ENCODE measurements at regions not wholly inside any gene's neighbourhood (a gene's known extent, or its start where the extent isn't known, plus 50 kb on each side); places are given as distances from the start of the nearest gene placed in this dataset.

DNA sequence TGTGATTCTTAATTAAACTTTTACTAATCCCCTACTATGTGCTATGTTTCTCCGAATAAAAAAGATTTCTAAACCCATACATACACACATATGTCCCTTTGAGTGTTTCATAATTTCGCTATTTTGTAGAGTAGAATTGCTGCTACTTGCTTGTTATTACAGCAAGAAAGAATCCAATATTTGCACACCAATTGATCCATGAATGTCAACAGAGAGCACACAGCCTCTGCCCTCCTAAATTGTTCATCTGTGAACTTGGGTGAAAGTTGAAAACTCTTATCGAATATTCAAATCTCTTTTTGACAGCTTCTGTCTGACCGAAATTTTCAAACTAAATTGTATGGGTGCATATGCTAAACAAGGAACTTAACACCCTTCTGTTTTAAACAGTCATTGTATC, 83.4 kb upstream of the RASEF start:
- Histone ChIP-seq H3K36me3 (ENCODE audit: control insufficient read depth in 3 of 3, insufficient read depth in 2 of 3, low read depth in 1 of 3, low read length in 3 of 3) (no peaks in the 10 kb centered on the region), H3K9me3 (ENCODE audit: control insufficient read depth in 2 of 2, insufficient read depth in 1 of 2, low read depth in 1 of 2, low read length in 1 of 2) (peaks cover 0 to 8% of the 10 kb centered on the region in 2 donors), H3K27ac (ENCODE audit: low read depth in 1 of 3, low read length in 2 of 3) (no peak overlapping the region), H3K4me1 (ENCODE audit: control insufficient read depth in 3 of 3, insufficient read depth in 2 of 3, low read depth in 1 of 3, low read length in 2 of 3) (no peaks in the 10 kb centered on the region), H3K4me3 (ENCODE audit: low read depth in 1 of 3, low read length in 3 of 3) (no peak overlapping the region), H3K27me3 (ENCODE audit: control insufficient read depth in 3 of 3, insufficient read depth in 3 of 3, low read length in 3 of 3) (no peaks in the 10 kb centered on the region)
- FAIRE-seq = no peak
- DNase-seq = no peak
- WGBS, 3 donors = 71 to 81% (median 74%) methylated on average over 4 of the region's 4 CpGs

DNA sequence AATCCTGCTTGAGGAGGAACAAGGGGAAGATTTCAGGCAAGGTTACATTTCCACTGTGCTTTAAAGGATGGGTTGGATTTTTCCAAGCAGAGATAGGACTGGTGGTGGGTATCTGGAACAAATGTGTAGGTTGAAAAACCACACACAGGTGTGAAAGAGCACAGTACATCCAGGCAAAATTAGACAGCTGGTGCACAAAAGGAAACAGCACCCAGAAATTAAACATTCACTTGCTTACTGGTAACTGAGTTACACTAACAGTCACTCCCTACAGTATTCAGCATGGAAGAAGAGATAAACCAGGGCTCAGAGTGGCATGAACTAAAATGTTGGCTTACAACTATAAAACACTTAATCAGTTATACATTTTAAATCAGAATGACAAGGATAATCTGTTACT, 81.5 kb upstream of the RASEF start:
- FAIRE-seq (no peak), DNase-seq (no peak)
- Histone ChIP-seq H3K27ac (ENCODE audit: low read depth in 1 of 3, low read length in 2 of 3) (no peak overlapping the region), H3K9me3 (ENCODE audit: control insufficient read depth in 2 of 2, insufficient read depth in 1 of 2, low read depth in 1 of 2, low read length in 1 of 2) (peaks cover 0 to 8% of the 10 kb centered on the region in 2 donors), H3K27me3 (ENCODE audit: control insufficient read depth in 3 of 3, insufficient read depth in 3 of 3, low read length in 3 of 3) (no peaks in the 10 kb centered on the region), H3K36me3 (ENCODE audit: control insufficient read depth in 3 of 3, insufficient read depth in 2 of 3, low read depth in 1 of 3, low read length in 3 of 3) (no peaks in the 10 kb centered on the region), H3K4me3 (ENCODE audit: low read depth in 1 of 3, low read length in 3 of 3) (no peak overlapping the region), H3K4me1 (ENCODE audit: control insufficient read depth in 3 of 3, insufficient read depth in 2 of 3, low read depth in 1 of 3, low read length in 2 of 3) (no peaks in the 10 kb centered on the region)

DNA sequence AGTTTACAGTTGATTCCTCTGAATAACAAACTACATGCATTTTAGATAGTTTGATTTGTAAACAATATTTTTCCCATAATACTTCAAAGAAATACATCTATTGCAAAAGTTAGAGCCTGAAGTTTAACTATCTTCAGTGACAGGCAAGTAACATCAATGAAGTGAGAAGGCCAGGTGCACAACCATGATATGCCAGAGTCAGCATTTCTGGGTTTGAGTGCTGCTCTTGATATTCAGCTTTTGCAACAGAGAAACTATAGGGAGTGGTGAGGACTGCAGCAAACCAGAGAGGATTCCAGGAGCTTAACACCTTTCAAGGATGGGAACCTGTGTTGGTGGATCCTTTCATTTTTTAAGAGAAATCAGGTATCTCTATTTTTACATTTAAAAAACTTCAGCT, 79.4 kb upstream of the RASEF start:
- no peaks in the 10 kb centered on the region for H3K4me1 ChIP-seq (ENCODE audit: control insufficient read depth in 3 of 3, insufficient read depth in 2 of 3, low read depth in 1 of 3, low read length in 2 of 3)
- no peaks in the 10 kb centered on the region for H3K27me3 ChIP-seq (ENCODE audit: control insufficient read depth in 3 of 3, insufficient read depth in 3 of 3, low read length in 3 of 3)
- no peak overlapping the region for H3K4me3 ChIP-seq (ENCODE audit: low read depth in 1 of 3, low read length in 3 of 3)
- FAIRE-seq (no peak), DNase-seq (no peak)
- H3K9me3 ChIP-seq (ENCODE audit: control insufficient read depth in 2 of 2, insufficient read depth in 1 of 2, low read depth in 1 of 2, low read length in 1 of 2) = peaks cover 0 to 1% of the 10 kb centered on the region in 2 donors
- no peaks in the 10 kb centered on the region for H3K36me3 ChIP-seq (ENCODE audit: control insufficient read depth in 3 of 3, insufficient read depth in 2 of 3, low read depth in 1 of 3, low read length in 3 of 3)
- H3K27ac ChIP-seq (ENCODE audit: low read depth in 1 of 3, low read length in 2 of 3) = no peak overlapping the region

DNA sequence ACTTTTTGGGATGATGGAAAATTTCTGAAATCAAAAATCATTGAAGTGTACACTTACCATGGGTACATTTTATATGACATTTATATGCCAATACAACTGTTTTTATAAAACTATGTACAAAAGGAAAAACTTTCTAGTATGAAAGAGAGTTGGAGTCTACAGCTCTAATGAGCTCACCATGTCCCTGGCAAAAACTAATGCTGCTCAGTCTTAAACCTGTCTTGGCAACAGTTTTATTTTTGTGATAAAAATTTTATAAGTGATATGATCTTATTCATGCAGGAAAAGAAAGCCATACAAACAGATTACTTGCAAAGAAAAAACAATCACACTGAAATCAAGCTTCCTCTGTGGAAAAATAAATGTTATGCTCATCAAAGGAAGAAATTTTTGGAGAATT, 78.9 kb upstream of the RASEF start:
- no peak for FAIRE-seq
- H3K9me3 ChIP-seq (ENCODE audit: control insufficient read depth in 2 of 2, insufficient read depth in 1 of 2, low read depth in 1 of 2, low read length in 1 of 2) = no peaks in the 10 kb centered on the region

DNA sequence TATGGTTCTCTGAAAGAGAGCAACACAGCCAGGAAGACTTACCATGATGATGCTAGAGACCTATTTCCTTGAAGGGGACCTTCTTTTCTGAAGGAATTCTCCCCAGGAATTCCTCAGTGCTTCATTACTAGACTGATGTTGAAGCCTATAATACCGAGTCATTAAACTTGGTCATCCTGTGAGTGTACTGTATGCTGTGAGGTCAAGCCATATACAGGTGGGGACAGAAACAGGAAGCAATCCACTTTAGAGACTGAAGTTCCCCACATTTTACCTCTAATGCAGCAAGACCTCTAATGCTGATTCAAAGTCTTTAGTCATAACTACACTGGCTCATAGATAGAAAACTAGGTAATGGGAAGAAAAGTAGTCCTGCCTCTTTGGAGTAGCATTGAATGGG, 77.1 kb upstream of the RASEF start:
- Histone ChIP-seq H3K36me3 (ENCODE audit: control insufficient read depth in 3 of 3, insufficient read depth in 2 of 3, low read depth in 1 of 3, low read length in 3 of 3) (no peaks in the 10 kb centered on the region), H3K9me3 (ENCODE audit: control insufficient read depth in 2 of 2, insufficient read depth in 1 of 2, low read depth in 1 of 2, low read length in 1 of 2) (no peaks in the 10 kb centered on the region), H3K4me3 (ENCODE audit: low read depth in 1 of 3, low read length in 3 of 3) (no peak overlapping the region), H3K27ac (ENCODE audit: low read depth in 1 of 3, low read length in 2 of 3) (no peak overlapping the region), H3K27me3 (ENCODE audit: control insufficient read depth in 3 of 3, insufficient read depth in 3 of 3, low read length in 3 of 3) (no peaks in the 10 kb centered on the region), H3K4me1 (ENCODE audit: control insufficient read depth in 3 of 3, insufficient read depth in 2 of 3, low read depth in 1 of 3, low read length in 2 of 3) (no peaks in the 10 kb centered on the region)
- 80 to 93% (median 87%) methylated on average over 1 of the region's 1 CpG for WGBS, 3 donors
- DNase-seq = no peak
- no peak for FAIRE-seq

More for the DNA sequence above, 78.9 kb upstream of the RASEF start:
- DNase-seq = no peak
- Histone ChIP-seq H3K27me3 (ENCODE audit: control insufficient read depth in 3 of 3, insufficient read depth in 3 of 3, low read length in 3 of 3) (no peaks in the 10 kb centered on the region), H3K36me3 (ENCODE audit: control insufficient read depth in 3 of 3, insufficient read depth in 2 of 3, low read depth in 1 of 3, low read length in 3 of 3) (no peaks in the 10 kb centered on the region), H3K27ac (ENCODE audit: low read depth in 1 of 3, low read length in 2 of 3) (no peak overlapping the region), H3K4me3 (ENCODE audit: low read depth in 1 of 3, low read length in 3 of 3) (no peak overlapping the region), H3K4me1 (ENCODE audit: control insufficient read depth in 3 of 3, insufficient read depth in 2 of 3, low read depth in 1 of 3, low read length in 2 of 3) (no peaks in the 10 kb centered on the region)

DNA sequence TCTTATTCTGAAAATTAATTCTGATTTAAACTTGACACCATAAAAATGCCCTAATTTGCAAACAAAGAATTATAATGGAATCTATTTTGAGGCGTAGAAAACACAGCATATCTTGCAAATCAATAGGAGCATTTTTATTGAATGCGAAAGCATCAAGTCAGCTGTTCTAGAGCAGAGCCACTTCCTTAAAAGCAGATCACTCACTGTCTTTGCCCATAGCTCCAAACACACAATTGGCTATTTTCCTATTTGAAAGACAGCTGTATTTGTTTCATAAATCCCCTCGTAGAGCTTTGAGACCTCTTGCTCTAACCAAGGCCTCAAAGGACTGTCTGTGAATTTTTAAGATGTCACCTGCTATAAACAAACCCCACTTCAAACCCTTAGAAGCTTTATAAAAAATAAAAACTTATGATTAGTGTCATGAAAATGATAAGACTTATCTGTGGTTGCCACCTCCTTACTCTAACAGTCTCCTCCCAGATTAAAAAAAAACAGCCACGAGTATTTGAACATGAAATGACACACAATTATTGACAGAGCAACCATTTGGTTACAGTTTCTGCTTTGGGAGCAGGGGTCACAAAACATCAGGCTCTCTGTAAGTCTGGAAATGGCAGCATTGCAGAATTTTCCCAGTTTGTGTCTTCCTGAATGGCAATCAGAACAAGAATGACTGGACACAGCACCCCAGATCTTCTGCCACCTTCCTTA, 75.6 kb upstream of the RASEF start:
- Histone ChIP-seq H3K9me3 (ENCODE audit: control insufficient read depth in 2 of 2, insufficient read depth in 1 of 2, low read depth in 1 of 2, low read length in 1 of 2) (no peaks in the 10 kb centered on the region), H3K36me3 (ENCODE audit: control insufficient read depth in 3 of 3, insufficient read depth in 2 of 3, low read depth in 1 of 3, low read length in 3 of 3) (no peaks in the 10 kb centered on the region), H3K4me1 (ENCODE audit: control insufficient read depth in 3 of 3, insufficient read depth in 2 of 3, low read depth in 1 of 3, low read length in 2 of 3) (no peaks in the 10 kb centered on the region), H3K27me3 (ENCODE audit: control insufficient read depth in 3 of 3, insufficient read depth in 3 of 3, low read length in 3 of 3) (no peaks in the 10 kb centered on the region), H3K4me3 (ENCODE audit: low read depth in 1 of 3, low read length in 3 of 3) (no peak overlapping the region), H3K27ac (ENCODE audit: low read depth in 1 of 3, low read length in 2 of 3) (peak overlapping the region in 1 of 3 donors; percentile 16)
- FAIRE-seq = no peak
- 39 to 45% (median 42%) methylated on average over 4 of the region's 4 CpGs for WGBS, 3 donors
- peak in 1 of 2 donors; percentile 30 for DNase-seq

DNA sequence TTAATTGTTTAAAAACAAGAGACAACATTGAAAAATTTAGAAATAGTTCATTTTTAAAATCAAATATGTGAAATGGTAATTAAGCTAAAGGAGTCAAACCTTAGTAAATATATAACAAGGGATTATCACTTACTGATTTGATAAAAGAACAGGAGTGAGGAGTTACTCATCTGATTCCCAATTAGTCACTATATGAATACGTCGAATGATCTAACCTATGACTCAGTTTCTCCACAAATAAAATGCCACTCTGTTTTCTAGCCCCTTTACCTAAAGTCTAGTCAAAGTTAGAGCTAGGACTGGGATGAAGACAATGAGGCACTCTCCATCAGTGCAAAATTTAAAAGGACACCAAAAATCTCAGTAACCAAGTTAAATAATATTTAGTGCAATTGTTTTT, 70.4 kb upstream of the RASEF start:
- no peak for DNase-seq
- FAIRE-seq = no peak

DNA sequence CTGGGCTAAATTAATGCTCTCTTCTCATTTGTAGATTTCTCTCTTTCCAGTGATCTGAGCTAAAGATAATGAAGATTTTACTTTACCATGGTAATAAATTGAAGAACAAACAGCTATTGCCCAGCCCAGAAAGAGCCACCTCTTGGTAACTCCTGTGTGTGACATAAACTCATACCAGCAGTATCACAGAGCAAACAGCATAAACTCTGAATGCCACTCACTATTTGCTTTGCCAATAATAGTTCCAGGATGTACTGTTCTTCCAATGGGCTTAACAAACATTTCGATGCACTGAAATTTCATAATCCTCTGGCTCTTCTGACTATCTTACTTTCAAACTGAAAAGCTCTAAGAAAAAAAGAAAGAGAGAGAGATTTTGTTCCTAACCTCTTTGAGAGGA, 69.8 kb upstream of the RASEF start:
- no peaks in the 10 kb centered on the region for H3K36me3 ChIP-seq (ENCODE audit: control insufficient read depth in 3 of 3, insufficient read depth in 2 of 3, low read depth in 1 of 3, low read length in 3 of 3)
- peak; percentile 8 to 22 for DNase-seq
- H3K27me3 ChIP-seq (ENCODE audit: control insufficient read depth in 3 of 3, insufficient read depth in 3 of 3, low read length in 3 of 3) = peaks cover 0 to 2% (median 0%) of the 10 kb centered on the region in 3 donors
- H3K9me3 ChIP-seq (ENCODE audit: control insufficient read depth in 2 of 2, insufficient read depth in 1 of 2, low read depth in 1 of 2, low read length in 1 of 2) = peaks cover 0 to 8% of the 10 kb centered on the region in 2 donors
- no peak for FAIRE-seq
- no peak overlapping the region for H3K4me3 ChIP-seq (ENCODE audit: low read depth in 1 of 3, low read length in 3 of 3)
- peak overlapping the region in 1 of 3 donors; percentile 8 for H3K27ac ChIP-seq (ENCODE audit: low read depth in 1 of 3, low read length in 2 of 3)
- WGBS, 3 donors = 11 to 63% (median 36%) methylated on average over 1 of the region's 1 CpG
- H3K4me1 ChIP-seq (ENCODE audit: control insufficient read depth in 3 of 3, insufficient read depth in 2 of 3, low read depth in 1 of 3, low read length in 2 of 3) = no peaks in the 10 kb centered on the region

More for the DNA sequence above, 70.4 kb upstream of the RASEF start:
- Histone ChIP-seq H3K9me3 (ENCODE audit: control insufficient read depth in 2 of 2, insufficient read depth in 1 of 2, low read depth in 1 of 2, low read length in 1 of 2) (peaks cover 0 to 4% of the 10 kb centered on the region in 2 donors), H3K36me3 (ENCODE audit: control insufficient read depth in 3 of 3, insufficient read depth in 2 of 3, low read depth in 1 of 3, low read length in 3 of 3) (no peaks in the 10 kb centered on the region), H3K4me3 (ENCODE audit: low read depth in 1 of 3, low read length in 3 of 3) (no peak overlapping the region), H3K4me1 (ENCODE audit: control insufficient read depth in 3 of 3, insufficient read depth in 2 of 3, low read depth in 1 of 3, low read length in 2 of 3) (no peaks in the 10 kb centered on the region), H3K27ac (ENCODE audit: low read depth in 1 of 3, low read length in 2 of 3) (peak overlapping the region in 1 of 3 donors; percentile 8), H3K27me3 (ENCODE audit: control insufficient read depth in 3 of 3, insufficient read depth in 3 of 3, low read length in 3 of 3) (peaks cover 0 to 2% (median 0%) of the 10 kb centered on the region in 3 donors)
- 45 to 60% (median 55%) methylated on average over 2 of the region's 2 CpGs for WGBS, 3 donors

DNA sequence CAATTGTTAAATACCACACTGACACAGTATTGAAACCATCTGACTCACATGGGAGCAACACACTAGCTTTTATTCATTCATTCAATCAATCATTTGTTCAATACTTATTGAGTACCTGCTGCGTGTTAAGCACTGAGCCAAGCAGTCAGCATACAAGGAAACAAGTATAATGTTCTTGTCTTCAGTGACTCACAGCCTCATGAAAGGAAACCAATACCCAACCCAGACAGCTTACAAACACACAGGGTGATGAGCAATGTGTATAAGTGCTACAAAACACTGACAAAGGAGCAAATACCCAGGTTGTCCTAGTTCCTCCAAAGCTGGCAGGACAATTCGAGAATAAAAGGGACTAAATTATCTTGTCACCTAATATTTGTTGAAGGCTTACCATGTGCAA, 67.6 kb upstream of the RASEF start:
- FAIRE-seq = no peak
- DNase-seq = peak; percentile 17 to 26

More for the DNA sequence above, 67.6 kb upstream of the RASEF start:
- H3K27ac ChIP-seq (ENCODE audit: low read depth in 1 of 3, low read length in 2 of 3) = peak overlapping the region in 1 of 3 donors; percentile 59
- H3K27me3 ChIP-seq (ENCODE audit: control insufficient read depth in 3 of 3, insufficient read depth in 3 of 3, low read length in 3 of 3) = peaks cover 0 to 2% (median 0%) of the 10 kb centered on the region in 3 donors
- H3K9me3 ChIP-seq (ENCODE audit: control insufficient read depth in 2 of 2, insufficient read depth in 1 of 2, low read depth in 1 of 2, low read length in 1 of 2) = peaks cover 0 to 8% of the 10 kb centered on the region in 2 donors
- H3K4me3 ChIP-seq (ENCODE audit: low read depth in 1 of 3, low read length in 3 of 3) = no peak overlapping the region
- WGBS, 3 donors = 55 to 67% (median 60%) methylated on average over 2 of the region's 2 CpGs
- no peaks in the 10 kb centered on the region for H3K4me1 ChIP-seq (ENCODE audit: control insufficient read depth in 3 of 3, insufficient read depth in 2 of 3, low read depth in 1 of 3, low read length in 2 of 3)
- no peaks in the 10 kb centered on the region for H3K36me3 ChIP-seq (ENCODE audit: control insufficient read depth in 3 of 3, insufficient read depth in 2 of 3, low read depth in 1 of 3, low read length in 3 of 3)

All from small intestine (tissue), 7 donors.